Uterus (tissue), 3 donors: ENCODE measurements at regions not wholly inside any gene's neighbourhood (a gene's known extent, or its start where the extent isn't known, plus 50 kb on each side); places are given as distances from the start of the nearest gene placed in this dataset.

Experiments used
- DNase-seq, 2 donors: peaks; one replicate each; pipeline ENCODE4 v3.0.0-alpha.2; 2019 to 2020
- H3K27ac ChIP-seq, 2 donors: fragments of 200-600 bp; sonication (generic); 1 replicate in 1 of 2; 2 replicates in 1 of 2; pipeline ENCODE4 v1.5.1; 2016 to 2018
- H3K27me3 ChIP-seq, 2 donors: fragments of 200-600 bp; sonication (generic); one replicate each; pipeline ENCODE4 v1.5.1; 2018 to 2019; ENCODE audit warnings: control low read depth in 1 of 2
- H3K36me3 ChIP-seq, 2 donors: fragments of 200-600 bp; sonication (generic); one replicate each; pipeline ENCODE4 v1.5.1; 2019; ENCODE audit warnings: control low read depth in 1 of 2
- H3K4me1 ChIP-seq, 2 donors: fragments of 200-600 bp; sonication (generic); one replicate each; pipeline ENCODE4 v1.5.1; 2018 to 2019; ENCODE audit warnings: control low read depth in 1 of 2
- H3K4me3 ChIP-seq, 2 donors: fragments of 200-600 bp; sonication (generic); 1 replicate in 1 of 2; 2 replicates in 1 of 2; pipeline ENCODE4 v1.5.1; 2018 to 2019; ENCODE audit warnings: mild to moderate bottlenecking in 1 of 2
- H3K9me3 ChIP-seq, 2 donors: fragments of 200-600 bp; sonication (generic); one replicate each; pipeline ENCODE4 v1.5.1; 2019; ENCODE audit warnings: control low read depth in 1 of 2
- POLR2A ChIP-seq, 2 donors: fragments of 450-650 bp; IDR thresholded peaks; one replicate each; pipeline ENCODE4 v1.6.1; 2016; ENCODE audit warnings: antibody characterized with exemption in 2 of 2, mild to moderate bottlenecking in 1 of 2, moderate library complexity in 1 of 2
- intact Hi-C: fragments of 100-400 bp; cut with DNase I; formaldehyde crosslinking; loops from one replicate; pipeline ENCODE4 v1.15.1; 2023; ENCODE audit warnings: low total_unique reads
- TF ChIP-seq, protein P1 (sequence below), 4 experiments: fragments of 200-600 bp in 2 of 4; fragments of 450-650 bp in 2 of 4; sonication (generic) in 2 of 4; IDR thresholded peaks; one replicate each; pipeline ENCODE4 v1.5.1; 2016 to 2019; ENCODE audit warnings: antibody characterized with exemption in 4 of 4, mild to moderate bottlenecking in 2 of 4, moderate library complexity in 1 of 4
- donor health status: DM: yes; HTN: yes; CAD: no.

DNA sequence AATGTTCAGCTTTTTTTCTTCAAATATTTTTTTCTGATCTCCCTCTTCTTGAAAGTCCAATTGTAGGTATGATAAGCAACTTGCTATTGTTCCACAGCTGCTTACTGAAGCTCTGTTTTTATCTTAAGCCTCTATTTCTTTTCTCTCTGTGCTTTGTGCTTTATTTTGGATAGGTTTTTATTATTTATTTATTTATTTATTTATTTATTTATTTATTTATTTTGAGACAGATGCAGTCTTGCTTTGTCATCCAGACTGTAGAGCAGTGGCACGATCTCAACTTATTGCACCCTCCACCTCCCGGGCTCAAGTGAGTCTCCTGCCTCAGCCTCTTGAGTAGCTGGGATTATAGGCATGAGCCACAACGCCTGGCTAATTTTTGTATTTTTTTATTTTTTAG lies 199.4 kb downstream of the KLF12 start:
- DNase-seq: no peak
- no peaks in the 10 kb centered on the region for H3K4me1 ChIP-seq
- no peaks in the 10 kb centered on the region for H3K27me3 ChIP-seq
- intact Hi-C loops: no loop called here
- H3K9me3 ChIP-seq: no peaks in the 10 kb centered on the region
- H3K4me3 ChIP-seq: no peak overlapping the region
- H3K27ac ChIP-seq: no peak overlapping the region
- no peaks in the 10 kb centered on the region for H3K36me3 ChIP-seq
- TF ChIP-seq, protein P1, sequence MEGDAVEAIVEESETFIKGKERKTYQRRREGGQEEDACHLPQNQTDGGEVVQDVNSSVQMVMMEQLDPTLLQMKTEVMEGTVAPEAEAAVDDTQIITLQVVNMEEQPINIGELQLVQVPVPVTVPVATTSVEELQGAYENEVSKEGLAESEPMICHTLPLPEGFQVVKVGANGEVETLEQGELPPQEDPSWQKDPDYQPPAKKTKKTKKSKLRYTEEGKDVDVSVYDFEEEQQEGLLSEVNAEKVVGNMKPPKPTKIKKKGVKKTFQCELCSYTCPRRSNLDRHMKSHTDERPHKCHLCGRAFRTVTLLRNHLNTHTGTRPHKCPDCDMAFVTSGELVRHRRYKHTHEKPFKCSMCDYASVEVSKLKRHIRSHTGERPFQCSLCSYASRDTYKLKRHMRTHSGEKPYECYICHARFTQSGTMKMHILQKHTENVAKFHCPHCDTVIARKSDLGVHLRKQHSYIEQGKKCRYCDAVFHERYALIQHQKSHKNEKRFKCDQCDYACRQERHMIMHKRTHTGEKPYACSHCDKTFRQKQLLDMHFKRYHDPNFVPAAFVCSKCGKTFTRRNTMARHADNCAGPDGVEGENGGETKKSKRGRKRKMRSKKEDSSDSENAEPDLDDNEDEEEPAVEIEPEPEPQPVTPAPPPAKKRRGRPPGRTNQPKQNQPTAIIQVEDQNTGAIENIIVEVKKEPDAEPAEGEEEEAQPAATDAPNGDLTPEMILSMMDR (IDR thresholded peaks at IDR 0.05): no peak
- TF ChIP-seq POLR2A (IDR thresholded peaks at IDR 0.05): no peak

DNA sequence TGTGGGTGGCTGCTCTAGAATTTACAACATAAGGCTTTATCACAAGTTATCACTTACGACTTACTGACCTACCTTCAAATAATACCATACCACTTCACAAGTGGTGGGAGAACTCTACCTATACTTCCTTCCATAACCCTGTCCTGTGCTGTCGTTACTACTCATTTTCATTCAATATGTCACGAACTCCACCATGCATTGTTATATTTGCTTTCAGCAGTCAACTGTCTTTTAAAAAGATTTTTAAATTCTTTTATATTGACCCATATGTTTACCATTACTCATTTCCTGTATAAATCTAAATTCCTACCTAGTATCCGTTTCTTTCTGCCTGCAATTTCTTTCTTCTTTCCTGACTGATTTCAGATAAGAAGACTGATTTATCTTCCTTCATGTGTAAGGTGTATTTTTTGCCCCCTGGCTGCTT lies 200.0 kb downstream of the KLF12 start:
- Histone ChIP-seq H3K4me1 (no peaks in the 10 kb centered on the region), H3K36me3 (no peaks in the 10 kb centered on the region), H3K27ac (no peak overlapping the region), H3K9me3 (no peaks in the 10 kb centered on the region), H3K27me3 (no peaks in the 10 kb centered on the region), H3K4me3 (no peak overlapping the region)
- TF ChIP-seq, protein P1 (IDR thresholded peaks at IDR 0.05): no peak
- no peak for TF ChIP-seq POLR2A (IDR thresholded peaks at IDR 0.05)
- DNase-seq: no peak
- intact Hi-C loops: no loop called here

DNA sequence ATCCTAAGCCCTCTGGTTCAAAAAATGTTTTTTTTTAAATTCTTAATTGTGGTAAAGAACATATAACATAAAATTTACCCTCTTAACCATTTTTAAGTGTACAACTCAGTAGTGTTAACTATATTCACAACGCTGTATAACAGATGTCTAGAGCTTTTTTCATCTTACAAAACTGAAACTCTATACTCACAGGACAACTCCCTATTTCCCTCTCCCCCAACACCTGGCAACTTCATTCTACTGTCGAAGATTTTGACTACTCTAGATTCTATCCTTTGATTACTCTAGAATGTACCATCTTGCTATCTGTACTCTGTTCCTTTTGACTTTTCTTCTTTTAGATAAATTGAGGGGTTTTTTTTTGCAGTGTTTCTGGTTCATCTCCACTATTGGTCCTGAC lies 200.4 kb downstream of the KLF12 start:
- intact Hi-C loops: no loop called here
- Histone ChIP-seq H3K27ac (no peak overlapping the region), H3K4me1 (no peaks in the 10 kb centered on the region), H3K9me3 (no peaks in the 10 kb centered on the region), H3K36me3 (no peaks in the 10 kb centered on the region), H3K27me3 (no peaks in the 10 kb centered on the region), H3K4me3 (no peak overlapping the region)
- DNase-seq: no peak
- TF ChIP-seq, protein P1 (IDR thresholded peaks at IDR 0.05): no peak
- TF ChIP-seq POLR2A (IDR thresholded peaks at IDR 0.05): no peak

DNA sequence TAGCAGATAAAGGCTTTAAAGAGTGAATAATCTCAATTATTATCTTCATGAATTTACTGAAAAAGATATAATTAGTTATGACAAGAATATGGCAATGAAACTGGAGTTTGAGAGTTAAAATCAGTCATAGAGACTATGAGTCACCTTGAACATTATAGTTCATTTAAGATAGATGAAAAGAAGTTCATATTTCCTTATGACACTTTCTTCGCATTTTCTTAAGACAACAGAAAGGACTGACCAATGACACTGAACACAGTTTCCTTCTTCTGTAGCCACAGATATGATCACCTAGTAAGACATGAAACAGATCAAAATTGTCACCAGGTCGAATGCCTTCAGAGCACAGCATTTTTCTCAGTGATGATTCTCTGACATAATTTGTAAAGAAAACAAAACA lies 202.1 kb downstream of the KLF12 start:
- H3K36me3 ChIP-seq: no peaks in the 10 kb centered on the region
- TF ChIP-seq POLR2A (IDR thresholded peaks at IDR 0.05): no peak
- TF ChIP-seq, protein P1 (IDR thresholded peaks at IDR 0.05): no peak
- intact Hi-C loops: no loop called here
- no peak overlapping the region for H3K4me3 ChIP-seq
- no peaks in the 10 kb centered on the region for H3K9me3 ChIP-seq
- no peaks in the 10 kb centered on the region for H3K4me1 ChIP-seq
- no peak overlapping the region for H3K27ac ChIP-seq
- DNase-seq: no peak
- H3K27me3 ChIP-seq: no peaks in the 10 kb centered on the region

DNA sequence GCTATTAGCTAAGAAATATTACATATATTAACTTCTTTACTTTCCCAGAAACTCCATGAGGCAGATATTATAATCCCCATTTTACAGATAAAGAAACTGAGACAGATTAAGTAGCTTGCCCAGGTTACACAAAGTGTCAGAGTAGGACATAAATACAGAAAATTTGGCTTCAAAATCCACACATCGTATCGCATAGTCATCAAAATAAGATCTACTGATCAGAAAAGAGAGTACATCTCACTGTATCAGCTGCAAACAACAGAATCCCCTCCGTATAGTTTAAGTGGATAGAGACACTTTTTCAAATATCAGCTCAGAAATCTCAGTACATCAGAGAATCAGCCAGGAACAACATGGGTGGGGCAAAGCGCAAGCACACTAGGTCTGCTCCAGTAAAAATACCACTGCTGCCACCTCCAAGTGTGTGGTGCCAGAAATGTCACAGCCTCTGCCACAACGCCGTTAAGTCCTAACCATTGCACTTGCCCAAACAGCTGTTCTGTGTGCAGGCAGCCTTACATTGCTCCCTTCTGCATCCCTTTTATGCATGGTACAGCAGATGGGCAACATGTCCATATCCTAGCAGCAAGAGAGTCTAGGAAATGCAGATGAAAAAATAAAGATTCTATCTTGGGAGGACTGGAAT lies 204.8 kb downstream of the KLF12 start:
- no peak for TF ChIP-seq POLR2A (IDR thresholded peaks at IDR 0.05)
- TF ChIP-seq, protein P1 (IDR thresholded peaks at IDR 0.05): no peak
- intact Hi-C loops: no loop called here
- Histone ChIP-seq H3K4me3 (no peak overlapping the region), H3K4me1 (no peaks in the 10 kb centered on the region), H3K36me3 (no peaks in the 10 kb centered on the region), H3K9me3 (no peaks in the 10 kb centered on the region), H3K27ac (no peak overlapping the region), H3K27me3 (no peaks in the 10 kb centered on the region)
- no peak for DNase-seq
